ENCODE measurements at regions not wholly inside any gene's neighbourhood (a gene's known extent, or its start where the extent isn't known, plus 50 kb on each side); places are given as distances from the start of the nearest gene placed in this dataset.

- H4K20me1 ChIP-seq (ENCODE audit: insufficient read depth), result no peaks in the 10 kb centered on the region
- no peaks in the 10 kb centered on the region for H3K79me2 ChIP-seq (ENCODE audit: insufficient read depth)
- no peaks in the 10 kb centered on the region for H3K9me3 ChIP-seq (ENCODE audit: low read depth)
- H3K36me3 ChIP-seq (ENCODE audit: low read depth), result no peaks in the 10 kb centered on the region
- peaks cover 8% of the 10 kb centered on the region; the same call in 1 of the 2 replicates for H3K27me3 ChIP-seq (replicated peaks; ENCODE audit: insufficient read depth)
- H2AFZ ChIP-seq, result no peak overlapping the region
- DNase-seq, result no peak
- H3K9me2 ChIP-seq (ENCODE audit: insufficient read depth), result no peaks in the 10 kb centered on the region
- in situ Hi-C loops (cut with MboI), result no loop called here
- no peak overlapping the region for H3K4me3 ChIP-seq
- H3K4me1 ChIP-seq (ENCODE audit: insufficient read depth), result no peaks in the 10 kb centered on the region
- no peak overlapping the region for H3K27ac ChIP-seq
- no peaks in the 10 kb centered on the region for H3F3A ChIP-seq (ENCODE audit: insufficient read depth)
- WGBS, 2 experiments (ENCODE audit: low coverage in 1 of 2, low lambda C conversion rate in 2 of 2, missing lambda C conversion rate in 2 of 2), result 46 to 48% methylated on average over 3 of the region's 3 CpGs
- TF ChIP-seq EZH2 (IDR thresholded peaks at IDR 0.05; ENCODE audit: insufficient read depth, poor library complexity, severe bottlenecking) (no peak), EZH2phosphoT487 (IDR thresholded peaks at IDR 0.05; ENCODE audit: insufficient read depth, low read depth) (no peak)
- H3K4me2 ChIP-seq (ENCODE audit: unreplicated experiment), result no peak overlapping the region
- H3K9ac ChIP-seq, result no peak overlapping the region
These were observed 135.1 kb upstream of the LHCGR start for GRCh38 chr2:48890454-48891131.

GRCh38 chr2:48888066-48888465 lies 132.5 kb upstream of the LHCGR start:
- Histone ChIP-seq H3K4me3 (no peak overlapping the region), H3K79me2 (ENCODE audit: insufficient read depth) (no peaks in the 10 kb centered on the region), H3K27ac (no peak overlapping the region), H3F3A (ENCODE audit: insufficient read depth) (no peaks in the 10 kb centered on the region), H4K20me1 (ENCODE audit: insufficient read depth) (no peaks in the 10 kb centered on the region), H3K9me3 (ENCODE audit: low read depth) (no peaks in the 10 kb centered on the region), H3K36me3 (ENCODE audit: low read depth) (no peaks in the 10 kb centered on the region), H3K9ac (no peak overlapping the region), H3K4me2 (ENCODE audit: unreplicated experiment) (no peak overlapping the region), H2AFZ (no peak overlapping the region), H3K27me3 (replicated peaks; ENCODE audit: insufficient read depth) (peaks cover 8% of the 10 kb centered on the region; the same call in 1 of the 2 replicates), H3K4me1 (ENCODE audit: insufficient read depth) (no peaks in the 10 kb centered on the region), H3K9me2 (ENCODE audit: insufficient read depth) (no peaks in the 10 kb centered on the region)
- DNase-seq, result no peak
- TF ChIP-seq EZH2 (IDR thresholded peaks at IDR 0.05; ENCODE audit: insufficient read depth, poor library complexity, severe bottlenecking), result no peak
- TF ChIP-seq EZH2phosphoT487 (IDR thresholded peaks at IDR 0.05; ENCODE audit: insufficient read depth, low read depth), result no peak
- in situ Hi-C loops (cut with MboI), result no loop called here
- 54 to 60% methylated on average over 3 of the region's 3 CpGs for WGBS, 2 experiments (ENCODE audit: low coverage in 1 of 2, low lambda C conversion rate in 2 of 2, missing lambda C conversion rate in 2 of 2)

GRCh38 chr2:48886919-48887318 lies 131.4 kb upstream of the LHCGR start:
- Histone ChIP-seq H3K27ac (no peak overlapping the region), H3K9me2 (ENCODE audit: insufficient read depth) (no peaks in the 10 kb centered on the region), H3K36me3 (ENCODE audit: low read depth) (no peaks in the 10 kb centered on the region), H3K9ac (no peak overlapping the region), H3K4me1 (ENCODE audit: insufficient read depth) (no peaks in the 10 kb centered on the region), H2AFZ (no peak overlapping the region), H3K27me3 (replicated peaks; ENCODE audit: insufficient read depth) (peaks cover 4% of the 10 kb centered on the region; the same call in 1 of the 2 replicates), H3F3A (ENCODE audit: insufficient read depth) (no peaks in the 10 kb centered on the region), H3K4me2 (ENCODE audit: unreplicated experiment) (no peak overlapping the region), H3K9me3 (ENCODE audit: low read depth) (no peaks in the 10 kb centered on the region), H3K79me2 (ENCODE audit: insufficient read depth) (no peaks in the 10 kb centered on the region), H3K4me3 (no peak overlapping the region), H4K20me1 (ENCODE audit: insufficient read depth) (no peaks in the 10 kb centered on the region)
- in situ Hi-C loops (cut with MboI), result no loop called here
- DNase-seq, result no peak
- 54 to 64% methylated on average over 3 of the region's 3 CpGs for WGBS, 2 experiments (ENCODE audit: low coverage in 1 of 2, low lambda C conversion rate in 2 of 2, missing lambda C conversion rate in 2 of 2)
- no peak for TF ChIP-seq EZH2phosphoT487 (IDR thresholded peaks at IDR 0.05; ENCODE audit: insufficient read depth, low read depth)
- TF ChIP-seq EZH2 (IDR thresholded peaks at IDR 0.05; ENCODE audit: insufficient read depth, poor library complexity, severe bottlenecking), result no peak

GRCh38 chr2:48885841-48886240 lies 130.3 kb upstream of the LHCGR start:
- in situ Hi-C loops (cut with MboI), result no loop called here
- DNase-seq, result no peak

More at GRCh38 chr2:48885841-48886240, 130.3 kb upstream of the LHCGR start:
- no peaks in the 10 kb centered on the region for H3K9me2 ChIP-seq (ENCODE audit: insufficient read depth)
- no peaks in the 10 kb centered on the region; the same call in 1 of the 2 replicates for H3K27me3 ChIP-seq (replicated peaks; ENCODE audit: insufficient read depth)
- no peak overlapping the region for H3K9ac ChIP-seq
- 46 to 50% methylated on average over 1 of the region's 1 CpG for WGBS, 2 experiments (ENCODE audit: low coverage in 1 of 2, low lambda C conversion rate in 2 of 2, missing lambda C conversion rate in 2 of 2)
- no peak overlapping the region for H2AFZ ChIP-seq
- no peak overlapping the region for H3K27ac ChIP-seq
- no peaks in the 10 kb centered on the region for H4K20me1 ChIP-seq (ENCODE audit: insufficient read depth)
- no peaks in the 10 kb centered on the region for H3K36me3 ChIP-seq (ENCODE audit: low read depth)
- no peaks in the 10 kb centered on the region for H3F3A ChIP-seq (ENCODE audit: insufficient read depth)
- no peaks in the 10 kb centered on the region for H3K9me3 ChIP-seq (ENCODE audit: low read depth)
- no peaks in the 10 kb centered on the region for H3K4me1 ChIP-seq (ENCODE audit: insufficient read depth)
- H3K79me2 ChIP-seq (ENCODE audit: insufficient read depth), result no peaks in the 10 kb centered on the region
- TF ChIP-seq EZH2 (IDR thresholded peaks at IDR 0.05; ENCODE audit: insufficient read depth, poor library complexity, severe bottlenecking) (no peak), EZH2phosphoT487 (IDR thresholded peaks at IDR 0.05; ENCODE audit: insufficient read depth, low read depth) (no peak)
- no peak overlapping the region for H3K4me3 ChIP-seq
- H3K4me2 ChIP-seq (ENCODE audit: unreplicated experiment), result no peak overlapping the region
